Endothelial cell (in vitro differentiated cells): ENCODE measurements at regions not wholly inside any gene's neighbourhood (a gene's known extent, or its start where the extent isn't known, plus 50 kb on each side); places are given as distances from the start of the nearest gene placed in this dataset.

Experiments
- DNase-seq: peaks from one replicate; pipeline ENCODE4 v3.0.0; 2021; ENCODE audit warnings: low spot score
- H3K27ac Mint-ChIP-seq: one replicate; pipeline ENCODE4 v1.8.0; 2021; ENCODE audit warnings: mixed read lengths, inconsistent platforms; ENCODE audit not compliant: unreplicated experiment
- H3K27me3 Mint-ChIP-seq: one replicate; pipeline ENCODE4 v1.8.0; 2021; ENCODE audit warnings: mild to moderate bottlenecking, moderate library complexity, mixed read lengths, inconsistent platforms; ENCODE audit not compliant: unreplicated experiment
- H3K36me3 Mint-ChIP-seq: one replicate; pipeline ENCODE4 v1.8.0; 2021; ENCODE audit warnings: mild to moderate bottlenecking, low read depth, mixed read lengths, inconsistent platforms; ENCODE audit not compliant: unreplicated experiment
- H3K4me1 Mint-ChIP-seq: one replicate; pipeline ENCODE4 v1.8.0; 2021; ENCODE audit warnings: mild to moderate bottlenecking, mixed read lengths, inconsistent platforms; ENCODE audit not compliant: unreplicated experiment
- H3K4me3 Mint-ChIP-seq: one replicate; pipeline ENCODE4 v1.8.0; 2021; ENCODE audit warnings: mild to moderate bottlenecking, mixed read lengths, inconsistent platforms; ENCODE audit not compliant: unreplicated experiment
- H3K9me3 Mint-ChIP-seq: one replicate; pipeline ENCODE4 v1.8.0; 2021; ENCODE audit warnings: mixed read lengths, inconsistent platforms; ENCODE audit not compliant: unreplicated experiment
- CTCF ChIP-seq: fragments of 200-600 bp; sonication (generic); IDR thresholded peaks from one replicate; pipeline ENCODE4 v1.5.0; 2021; ENCODE audit warnings: antibody characterized with exemption; ENCODE audit not compliant: unreplicated experiment

- TF ChIP-seq CTCF: no peak
- DNase-seq: no peak
- Mint-ChIP-seq H3K27ac (no peak overlapping the region), H3K36me3 (peaks cover 4% of the 10 kb centered on the region), H3K4me1 (no peaks in the 10 kb centered on the region), H3K4me3 (no peak overlapping the region), H3K9me3 (peaks cover 3% of the 10 kb centered on the region), H3K27me3 (peaks cover 3% of the 10 kb centered on the region)
These were observed 646.2 kb upstream of the TSPY4 start for GRCh38 chrY:8690901-8691685.

GRCh38 chrY:8698571-8698970 is 638.7 kb upstream of the TSPY4 start:
- Mint-ChIP-seq H3K27me3 (no peaks in the 10 kb centered on the region), H3K4me3 (no peak overlapping the region), H3K27ac (no peak overlapping the region), H3K36me3 (no peaks in the 10 kb centered on the region), H3K9me3 (peaks cover 6% of the 10 kb centered on the region), H3K4me1 (no peaks in the 10 kb centered on the region)
- no peak for TF ChIP-seq CTCF
- DNase-seq: no peak

DNA sequence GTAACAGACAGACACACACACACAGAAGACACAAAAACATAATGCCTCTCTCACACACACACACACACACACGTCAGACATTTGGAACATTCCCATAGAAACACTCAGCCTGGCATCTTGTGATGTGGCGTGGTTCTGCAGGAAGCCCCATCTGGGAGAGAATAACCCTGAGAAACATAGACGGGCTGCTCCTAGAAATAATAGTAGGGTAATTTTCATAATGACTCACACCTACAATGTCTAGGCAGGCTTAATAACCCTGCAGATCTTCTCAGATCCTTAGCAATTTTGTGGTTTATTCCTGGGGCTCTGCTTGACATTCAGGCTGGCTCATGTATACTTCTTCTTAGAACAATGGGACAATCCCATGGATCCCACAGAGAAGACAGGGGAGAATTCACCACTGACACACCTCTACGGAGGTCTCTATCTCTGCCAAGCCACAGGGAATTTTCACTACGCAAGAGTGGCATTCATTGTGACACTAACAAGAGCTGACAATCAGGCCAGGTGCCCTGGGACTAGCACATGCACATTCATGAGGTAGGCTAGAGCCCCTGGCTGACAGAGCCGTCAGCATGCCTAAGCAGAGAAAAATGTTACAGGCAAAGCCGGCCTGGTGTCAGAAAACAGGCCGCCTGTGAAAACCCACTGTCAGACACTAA is 631.5 kb upstream of the TSPY4 start:
- no peaks in the 10 kb centered on the region for H3K4me1 Mint-ChIP-seq
- H3K4me3 Mint-ChIP-seq: no peak overlapping the region
- H3K27me3 Mint-ChIP-seq: no peaks in the 10 kb centered on the region
- no peaks in the 10 kb centered on the region for H3K36me3 Mint-ChIP-seq
- H3K9me3 Mint-ChIP-seq: peaks cover 4% of the 10 kb centered on the region
- no peak for DNase-seq
- no peak overlapping the region for H3K27ac Mint-ChIP-seq
- no peak for TF ChIP-seq CTCF

- Mint-ChIP-seq H3K36me3 (peaks cover 3% of the 10 kb centered on the region), H3K27ac (no peak overlapping the region), H3K9me3 (peaks cover 4% of the 10 kb centered on the region), H3K27me3 (no peaks in the 10 kb centered on the region), H3K4me3 (no peak overlapping the region), H3K4me1 (no peaks in the 10 kb centered on the region)
- TF ChIP-seq CTCF: no peak
- no peak for DNase-seq
These were observed 625.0 kb upstream of the TSPY4 start for GRCh38 chrY:8712296-8712695.

DNA sequence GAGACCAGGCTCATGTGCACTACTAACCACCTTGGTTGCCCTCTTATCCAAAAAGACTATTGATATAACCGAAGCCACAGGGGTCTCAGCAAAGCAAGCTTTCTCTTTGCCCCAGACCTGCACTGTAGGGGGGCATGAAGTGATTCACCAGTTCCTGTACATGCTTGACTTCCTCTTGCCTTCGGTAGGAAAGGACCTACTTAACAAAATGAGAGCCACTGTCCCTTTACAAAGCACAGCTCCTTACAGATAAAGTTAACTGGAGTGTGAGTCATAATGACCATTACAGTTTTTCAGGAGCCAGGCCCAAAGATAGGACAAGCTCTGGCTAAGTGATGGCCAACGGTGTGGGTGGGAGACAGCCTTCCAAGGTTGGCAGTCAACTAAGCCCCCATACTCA is 622.0 kb upstream of the TSPY4 start:
- Mint-ChIP-seq H3K9me3 (no peaks in the 10 kb centered on the region), H3K4me1 (no peaks in the 10 kb centered on the region), H3K27me3 (no peaks in the 10 kb centered on the region), H3K27ac (no peak overlapping the region), H3K36me3 (peaks cover 3% of the 10 kb centered on the region), H3K4me3 (no peak overlapping the region)
- DNase-seq: no peak
- TF ChIP-seq CTCF: no peak
